GM23338 (cell line): ENCODE measurements at regions not wholly inside any gene's neighbourhood (a gene's known extent, or its start where the extent isn't known, plus 50 kb on each side); places are given as distances from the start of the nearest gene placed in this dataset.

Experiments
- ATAC-seq: fragments of 200-7000 bp; cut with Tn5 transposase; 3 replicates; pipeline ENCODE4 v1.9.1; 2020
- DNase-seq: peaks from one replicate; pipeline ENCODE4 v3.0.0-alpha.2; 2015; ENCODE audit warnings: low spot score
- H2AFZ ChIP-seq: fragments of 200-600 bp; sonication (generic); 2 replicates; pipeline ENCODE4 v1.8.0; 2016; ENCODE audit warnings: antibody characterized with exemption, mild to moderate bottlenecking, moderate library complexity
- H3F3A ChIP-seq: fragments of 200-600 bp; sonication (generic); replicated peaks from 2 replicates; pipeline ENCODE4 v1.8.0; 2017; ENCODE audit warnings: antibody characterized with exemption, mixed run types, low read depth
- H3K27ac ChIP-seq: fragments of 200-600 bp; sonication (generic); 2 replicates; pipeline ENCODE4 v1.6.1; 2016; ENCODE audit warnings: low read depth
- H3K27me3 ChIP-seq: fragments of 200-600 bp; sonication (generic); 2 replicates; pipeline ENCODE4 v1.8.0; 2016; ENCODE audit warnings: mild to moderate bottlenecking, mixed run types, moderate library complexity; ENCODE audit not compliant: insufficient read depth
- H3K36me3 ChIP-seq: fragments of 200-600 bp; sonication (generic); 2 replicates; pipeline ENCODE4 v1.8.0; 2016; ENCODE audit warnings: mild to moderate bottlenecking; ENCODE audit not compliant: insufficient read depth
- H3K4me1 ChIP-seq: fragments of 200-600 bp; sonication (generic); 2 replicates; pipeline ENCODE4 v1.8.0; 2016; ENCODE audit warnings: mild to moderate bottlenecking, moderate library complexity; ENCODE audit not compliant: insufficient read depth
- H3K4me2 ChIP-seq: fragments of 200-600 bp; sonication (generic); 2 replicates; pipeline ENCODE4 v1.7.1; 2017; ENCODE audit warnings: mixed run types
- H3K4me3 ChIP-seq: fragments of 200-600 bp; sonication (generic); 2 replicates; pipeline ENCODE4 v1.6.1; 2016; ENCODE audit warnings: mixed run types
- H3K79me2 ChIP-seq: fragments of 200-600 bp; sonication (generic); replicated peaks from 2 replicates; pipeline ENCODE4 v1.8.0; 2017; ENCODE audit warnings: mild to moderate bottlenecking; ENCODE audit not compliant: insufficient read depth
- H3K9me2 ChIP-seq: fragments of 200-600 bp; sonication (generic); 2 replicates; pipeline ENCODE4 v1.8.0; 2017; ENCODE audit not compliant: insufficient read depth
- H4K20me1 ChIP-seq: fragments of 200-600 bp; sonication (generic); replicated peaks from 2 replicates; pipeline ENCODE4 v1.8.0; 2017; ENCODE audit warnings: mild to moderate bottlenecking; ENCODE audit not compliant: insufficient read depth
- H3K27ac Mint-ChIP-seq: 2 replicates; pipeline ENCODE4 v1.8.0; 2020; ENCODE audit warnings: inconsistent platforms, mild to moderate bottlenecking, moderate library complexity, mixed read lengths
- H3K27me3 Mint-ChIP-seq: 3 replicates; pipeline ENCODE4 v1.8.0; 2022; ENCODE audit warnings: low read depth, mild to moderate bottlenecking, moderate library complexity, mixed read lengths, inconsistent platforms; ENCODE audit not compliant: insufficient read depth, poor library complexity
- H3K36me3 Mint-ChIP-seq: 3 replicates; pipeline ENCODE4 v1.8.0; 2021; ENCODE audit warnings: low read depth, mild to moderate bottlenecking, inconsistent platforms, moderate library complexity, mixed read lengths
- H3K4me1 Mint-ChIP-seq: 3 replicates; pipeline ENCODE4 v1.8.0; 2020; ENCODE audit warnings: mild to moderate bottlenecking, inconsistent platforms, mixed read lengths
- H3K4me3 Mint-ChIP-seq: 3 replicates; pipeline ENCODE4 v1.8.0; 2021; ENCODE audit warnings: moderate library complexity, mild to moderate bottlenecking, inconsistent platforms, mixed read lengths
- H3K9me3 Mint-ChIP-seq: 3 replicates; pipeline ENCODE4 v1.8.0; 2020; ENCODE audit warnings: moderate library complexity, mild to moderate bottlenecking, inconsistent platforms, mixed read lengths
- CREB1 ChIP-seq: fragments of 250-450 bp; sonication (Bioruptor Pico); IDR thresholded peaks from 2 replicates; pipeline ENCODE4 v1.5.0; 2020; ENCODE audit warnings: low read depth, mild to moderate bottlenecking, moderate library complexity
- CTCF ChIP-seq, 2 experiments: fragments of 200-600 bp in 1 of 2; sonication (generic) in 1 of 2; conservative IDR thresholded peaks; 2 replicates each; pipeline versions ENCODE4 v1.5.1 to v1.6.1; 2016 to 2017; ENCODE audit warnings: antibody characterized with exemption in 2 of 2, low read depth in 2 of 2, mild to moderate bottlenecking in 2 of 2, moderate library complexity in 1 of 2
- ETS1 ChIP-seq: IDR thresholded peaks from 2 replicates; pipeline ENCODE4 v1.6.1; 2016; ENCODE audit warnings: antibody characterized with exemption
- EZH2 ChIP-seq: fragments of 200-600 bp; sonication (generic); IDR thresholded peaks from one replicate; pipeline ENCODE4 v1.8.0; 2017; ENCODE audit warnings: antibody characterized with exemption, mild to moderate bottlenecking, low read depth; ENCODE audit not compliant: unreplicated experiment
- EZH2phosphoT487 ChIP-seq: fragments of 200-600 bp; sonication (generic); IDR thresholded peaks from one replicate; pipeline ENCODE4 v1.8.1; 2018; ENCODE audit warnings: antibody characterized with exemption; ENCODE audit not compliant: unreplicated experiment
- JUNB ChIP-seq: IDR thresholded peaks from one replicate; pipeline ENCODE4 v1.6.1; 2016; ENCODE audit warnings: antibody characterized with exemption; ENCODE audit not compliant: unreplicated experiment
- NANOG ChIP-seq: IDR thresholded peaks from 2 replicates; pipeline ENCODE4 v1.6.1; 2016; ENCODE audit warnings: antibody characterized with exemption, borderline replicate concordance
- POLR2AphosphoS5 ChIP-seq: IDR thresholded peaks from 2 replicates; pipeline ENCODE4 v1.6.1; 2016; ENCODE audit warnings: antibody characterized with exemption, low read depth
- REST ChIP-seq: IDR thresholded peaks from one replicate; pipeline ENCODE4 v1.6.1; 2018; ENCODE audit warnings: antibody characterized with exemption; ENCODE audit not compliant: unreplicated experiment
- STAT1 ChIP-seq: IDR thresholded peaks from one replicate; pipeline ENCODE4 v1.6.1; 2016; ENCODE audit warnings: antibody characterized with exemption; ENCODE audit not compliant: unreplicated experiment
- ZNF114 ChIP-seq: fragments of 250-450 bp; sonication (Bioruptor Pico); IDR thresholded peaks from 2 replicates; pipeline ENCODE4 v1.5.0; 2020; ENCODE audit warnings: mild to moderate bottlenecking, moderate library complexity
- ZNF331 ChIP-seq: fragments of 250-450 bp; sonication (Bioruptor Pico); IDR thresholded peaks from 2 replicates; pipeline ENCODE4 v1.5.0; 2020; ENCODE audit warnings: low read depth, mild to moderate bottlenecking, moderate library complexity
- ZNF462 ChIP-seq: fragments of 250-450 bp; sonication (Bioruptor Pico); IDR thresholded peaks from 2 replicates; pipeline ENCODE4 v1.5.0; 2020; ENCODE audit warnings: mild to moderate bottlenecking, moderate library complexity

GRCh38 chr6:147116056-147116455 is 88.2 kb upstream of the STXBP5 start:
- Histone ChIP-seq H3K79me2 (no peaks in the 10 kb centered on the region), H3K27ac (no peak overlapping the region), H3F3A (no peaks in the 10 kb centered on the region), H3K9me2 (no peaks in the 10 kb centered on the region), H3K27me3 (no peaks in the 10 kb centered on the region), H2AFZ (no peak overlapping the region), H3K4me3 (no peak overlapping the region), H3K36me3 (no peaks in the 10 kb centered on the region), H3K4me2 (no peak overlapping the region), H4K20me1 (no peaks in the 10 kb centered on the region), H3K4me1 (peaks cover 8% of the 10 kb centered on the region)
- no peak overlapping the region for H3K4me3 Mint-ChIP-seq
- no peak for ATAC-seq
- H3K27me3 Mint-ChIP-seq = no peaks in the 10 kb centered on the region
- peaks cover 8% of the 10 kb centered on the region for H3K4me1 Mint-ChIP-seq
- H3K9me3 Mint-ChIP-seq = peaks cover 3% of the 10 kb centered on the region; the same call in 1 of the 3 replicates
- no peak for DNase-seq
- no peaks in the 10 kb centered on the region for H3K36me3 Mint-ChIP-seq
- H3K27ac Mint-ChIP-seq = no peak overlapping the region
- TF ChIP-seq ZNF462 (CRISPR knock-in tag) (no peak), EZH2phosphoT487 (no peak), CREB1 (CRISPR knock-in tag) (no peak), EZH2 (no peak), CTCF (conservative IDR thresholded peaks at IDR 0.05; ENCODE audit: low read depth in 2 of 2) (no peak), ETS1 (no peak), POLR2AphosphoS5 (no peak), REST (no peak), ZNF114 (CRISPR knock-in tag) (no peak), STAT1 (no peak), ZNF331 (CRISPR knock-in tag) (no peak), JUNB (no peak), NANOG (no peak)
